Neutrophil (primary cell): ENCODE measurements at regions not wholly inside any gene's neighbourhood (a gene's known extent, or its start where the extent isn't known, plus 50 kb on each side); places are given as distances from the start of the nearest gene placed in this dataset.

Experiments
- H3K27ac ChIP-seq: fragments of 200-600 bp; sonication (generic); 2 replicates; pipeline ENCODE4 v1.5.1; 2016; ENCODE audit warnings: mild to moderate bottlenecking, moderate library complexity
- H3K27me3 ChIP-seq: fragments of 200-600 bp; sonication (generic); 2 replicates; pipeline ENCODE4 v1.6.0; 2016; ENCODE audit warnings: mild to moderate bottlenecking
- H3K36me3 ChIP-seq: fragments of 200-600 bp; sonication (generic); 2 replicates; pipeline ENCODE4 v1.5.1; 2017
- H3K4me1 ChIP-seq, 2 experiments: fragments of 200-600 bp in 1 of 2; sonication (generic) in 1 of 2; 1 replicate in 1 of 2; 2 replicates in 1 of 2; pipeline versions ENCODE4 v1.5.1 to v1.6.1; 2013 to 2016; ENCODE audit warnings: low read depth in 1 of 2, low read length in 1 of 2, mild to moderate bottlenecking in 1 of 2, moderate library complexity in 1 of 2; ENCODE audit not compliant: control insufficient read depth in 1 of 2, insufficient read depth in 1 of 2
- H3K4me3 ChIP-seq, 2 experiments: fragments of 200-600 bp in 1 of 2; sonication (generic) in 1 of 2; 1 replicate in 1 of 2; 2 replicates in 1 of 2; pipeline ENCODE4 v1.5.1; 2013 to 2016; ENCODE audit warnings: low read depth in 1 of 2, low read length in 1 of 2, mild to moderate bottlenecking in 1 of 2, moderate library complexity in 1 of 2
- H3K9me3 ChIP-seq: fragments of 200-600 bp; sonication (generic); 2 replicates; pipeline ENCODE4 v1.5.1; 2016
- TF ChIP-seq, protein P1 (sequence below): fragments of 200-600 bp; sonication (generic); IDR thresholded peaks from 2 replicates; pipeline ENCODE4 v1.5.1; 2016; ENCODE audit warnings: antibody characterized with exemption

DNA sequence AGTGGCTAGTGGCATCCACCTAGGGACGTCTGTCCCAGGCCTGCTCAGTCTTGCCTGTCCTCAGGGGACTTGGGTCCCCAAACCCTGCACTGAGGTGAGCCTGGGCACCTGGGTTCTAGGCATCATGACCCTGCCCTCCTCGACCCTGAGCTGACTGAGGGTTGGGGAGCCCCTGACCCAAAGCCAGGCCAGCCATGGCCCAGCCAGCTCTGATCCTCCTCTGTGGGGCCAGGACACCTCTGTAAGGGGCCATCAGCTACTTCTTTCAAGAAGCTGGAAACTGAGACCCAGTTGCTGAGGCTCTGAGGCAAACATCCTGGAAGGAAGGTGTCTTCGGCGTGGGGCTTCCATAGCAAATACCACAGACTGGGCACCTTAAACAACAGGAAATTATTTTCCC lies 329.3 kb downstream of the QKI start:
- Histone ChIP-seq H3K36me3 (no peaks in the 10 kb centered on the region), H3K9me3 (no peaks in the 10 kb centered on the region), H3K27me3 (peaks cover 11% of the 10 kb centered on the region), H3K4me3 (no peak overlapping the region), H3K27ac (no peak overlapping the region), H3K4me1 (no peaks in the 10 kb centered on the region)
- TF ChIP-seq, protein P1, sequence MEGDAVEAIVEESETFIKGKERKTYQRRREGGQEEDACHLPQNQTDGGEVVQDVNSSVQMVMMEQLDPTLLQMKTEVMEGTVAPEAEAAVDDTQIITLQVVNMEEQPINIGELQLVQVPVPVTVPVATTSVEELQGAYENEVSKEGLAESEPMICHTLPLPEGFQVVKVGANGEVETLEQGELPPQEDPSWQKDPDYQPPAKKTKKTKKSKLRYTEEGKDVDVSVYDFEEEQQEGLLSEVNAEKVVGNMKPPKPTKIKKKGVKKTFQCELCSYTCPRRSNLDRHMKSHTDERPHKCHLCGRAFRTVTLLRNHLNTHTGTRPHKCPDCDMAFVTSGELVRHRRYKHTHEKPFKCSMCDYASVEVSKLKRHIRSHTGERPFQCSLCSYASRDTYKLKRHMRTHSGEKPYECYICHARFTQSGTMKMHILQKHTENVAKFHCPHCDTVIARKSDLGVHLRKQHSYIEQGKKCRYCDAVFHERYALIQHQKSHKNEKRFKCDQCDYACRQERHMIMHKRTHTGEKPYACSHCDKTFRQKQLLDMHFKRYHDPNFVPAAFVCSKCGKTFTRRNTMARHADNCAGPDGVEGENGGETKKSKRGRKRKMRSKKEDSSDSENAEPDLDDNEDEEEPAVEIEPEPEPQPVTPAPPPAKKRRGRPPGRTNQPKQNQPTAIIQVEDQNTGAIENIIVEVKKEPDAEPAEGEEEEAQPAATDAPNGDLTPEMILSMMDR, result no peak

DNA sequence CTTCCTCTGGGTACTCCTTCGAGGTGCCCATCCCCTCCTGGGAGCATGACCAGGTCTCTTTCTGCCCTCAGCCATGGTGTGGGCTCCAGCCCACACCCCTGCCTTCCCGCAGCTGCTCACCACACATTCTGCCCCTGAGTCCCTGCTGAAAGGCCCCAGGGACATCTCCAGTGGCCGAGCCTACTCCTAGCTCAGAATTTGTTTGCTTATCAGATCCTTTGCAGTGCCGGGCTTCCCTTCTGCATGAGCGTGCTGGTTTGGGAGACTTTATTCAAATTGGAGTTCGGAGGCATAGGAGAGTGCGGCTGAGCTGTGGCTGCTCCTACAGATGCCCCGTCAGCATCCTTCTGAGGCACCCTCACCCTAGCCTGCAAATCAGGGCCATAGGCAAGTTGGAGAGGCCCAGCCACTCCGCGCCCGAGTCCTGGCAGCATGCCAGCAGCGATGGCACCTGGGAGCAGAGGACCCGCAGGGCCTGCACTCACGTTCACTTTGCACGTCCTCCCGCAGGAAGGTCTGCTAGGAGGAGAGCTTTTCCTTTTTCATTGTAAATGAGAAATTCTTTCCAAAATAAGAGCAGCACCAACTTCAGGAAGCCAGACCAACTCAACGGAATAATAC lies 327.3 kb downstream of the QKI start:
- no peak overlapping the region for H3K4me3 ChIP-seq
- H3K9me3 ChIP-seq, result no peaks in the 10 kb centered on the region
- TF ChIP-seq, protein P1, result no peak
- H3K36me3 ChIP-seq, result no peaks in the 10 kb centered on the region
- peaks cover 13% of the 10 kb centered on the region for H3K27me3 ChIP-seq
- no peak overlapping the region for H3K27ac ChIP-seq
- no peaks in the 10 kb centered on the region for H3K4me1 ChIP-seq

DNA sequence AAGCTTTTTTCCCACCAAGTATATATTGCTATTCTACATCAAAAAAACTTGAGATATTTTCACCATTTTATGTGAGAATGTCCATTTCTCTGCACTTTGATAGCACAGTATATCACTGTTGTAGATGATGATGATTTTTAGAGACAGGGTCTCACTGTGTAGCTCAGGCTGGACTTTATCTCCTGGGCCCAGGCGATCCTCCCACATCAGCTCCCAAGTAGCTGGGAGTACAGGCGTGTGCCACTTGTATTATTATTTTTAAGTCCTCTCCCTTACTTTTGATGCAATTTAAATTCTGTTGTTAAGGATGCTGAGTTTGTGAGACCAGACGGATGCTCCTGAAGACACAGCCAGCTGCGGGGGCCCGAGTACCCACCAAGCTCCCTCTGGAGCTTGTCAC lies 326.8 kb downstream of the QKI start:
- H3K4me3 ChIP-seq, result no peak overlapping the region
- no peaks in the 10 kb centered on the region for H3K9me3 ChIP-seq
- no peaks in the 10 kb centered on the region for H3K36me3 ChIP-seq
- H3K4me1 ChIP-seq, result no peaks in the 10 kb centered on the region
- TF ChIP-seq, protein P1, result no peak
- no peak overlapping the region for H3K27ac ChIP-seq
- peaks cover 13% of the 10 kb centered on the region for H3K27me3 ChIP-seq

DNA sequence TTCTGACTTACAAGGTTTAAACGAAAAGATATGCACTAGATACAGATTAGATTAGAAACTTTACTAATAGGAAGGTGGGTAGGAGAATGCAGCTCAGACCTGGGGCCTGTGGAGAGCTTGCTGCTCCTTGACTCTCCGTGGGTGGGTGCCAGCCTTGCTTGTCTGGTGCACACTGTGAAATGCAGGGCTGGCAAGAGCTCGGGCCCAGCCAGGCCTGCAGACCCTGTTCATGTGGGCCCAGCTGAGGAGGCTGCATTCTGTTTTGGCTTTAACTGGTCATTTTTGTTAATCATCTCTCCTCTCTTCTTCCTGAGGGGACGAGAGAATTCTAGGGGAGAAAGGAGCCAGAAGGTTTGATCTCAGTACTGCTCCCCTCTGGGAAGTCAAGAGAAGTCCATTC lies 325.4 kb downstream of the QKI start:
- H3K36me3 ChIP-seq, result no peaks in the 10 kb centered on the region
- no peaks in the 10 kb centered on the region for H3K9me3 ChIP-seq
- no peaks in the 10 kb centered on the region for H3K4me1 ChIP-seq
- no peak overlapping the region for H3K4me3 ChIP-seq
- H3K27me3 ChIP-seq, result peaks cover 8% of the 10 kb centered on the region
- H3K27ac ChIP-seq, result no peak overlapping the region
- TF ChIP-seq, protein P1, result no peak

GRCh38 chr6:163739408-163739725 lies 324.8 kb downstream of the QKI start:
- Histone ChIP-seq H3K9me3 (no peaks in the 10 kb centered on the region), H3K4me1 (no peaks in the 10 kb centered on the region), H3K4me3 (no peak overlapping the region), H3K27me3 (peaks cover 8% of the 10 kb centered on the region), H3K27ac (no peak overlapping the region), H3K36me3 (no peaks in the 10 kb centered on the region)
- TF ChIP-seq, protein P1, result no peak
